NOMO-1 treated with dmso at 0.1 percent for 144 hours (cell line): ENCODE measurements at regions not wholly inside any gene's neighbourhood (a gene's known extent, or its start where the extent isn't known, plus 50 kb on each side); places are given as distances from the start of the nearest gene placed in this dataset.

Experiments used
- DNase-seq: peaks from one replicate; lab custom pipeline; 2025; ENCODE audit not compliant: unreplicated experiment; lab: John Stamatoyannopoulos, UW

GRCh38 chr7:22962775-22963350 lies 51.1 kb downstream of the HYCC1 start:
- DNase-seq: no peak

GRCh38 chr7:22958742-22959141 lies 55.2 kb downstream of the HYCC1 start:
- no peak for DNase-seq

GRCh38 chr7:22954251-22954650 lies 59.7 kb downstream of the HYCC1 start:
- no peak for DNase-seq

GRCh38 chr7:22952306-22953015 lies 61.5 kb downstream of the HYCC1 start:
- no peak for DNase-seq

- DNase-seq: no peak
Measured at GRCh38 chr7:22949944-22950343, 64.0 kb downstream of the HYCC1 start.

- no peak for DNase-seq
Measured at GRCh38 chr7:22949221-22949620, 64.7 kb downstream of the HYCC1 start.

GRCh38 chr7:22948770-22949169 lies 65.2 kb downstream of the HYCC1 start:
- DNase-seq: no peak

GRCh38 chr7:22945584-22945983 lies 68.3 kb downstream of the HYCC1 start:
- DNase-seq: no peak

GRCh38 chr7:22944510-22944909 lies 69.4 kb downstream of the HYCC1 start:
- DNase-seq: no peak

- DNase-seq: no peak
Measured at GRCh38 chr7:22944022-22944421, 69.9 kb downstream of the HYCC1 start.

GRCh38 chr7:22942191-22942590 lies 71.7 kb downstream of the HYCC1 start:
- DNase-seq: no peak

GRCh38 chr7:22939842-22940241 lies 74.1 kb downstream of the HYCC1 start:
- DNase-seq: no peak

GRCh38 chr7:22937946-22938345 lies 76.0 kb downstream of the HYCC1 start:
- DNase-seq: no peak

- no peak for DNase-seq
Measured at GRCh38 chr7:22936246-22936645, 77.7 kb downstream of the HYCC1 start.

- DNase-seq: no peak
Measured at GRCh38 chr7:22935269-22935668, 78.7 kb downstream of the HYCC1 start.

- DNase-seq: no peak
Measured at GRCh38 chr7:22934473-22935065, 79.4 kb downstream of the HYCC1 start.

- DNase-seq: no peak
Measured at GRCh38 chr7:22934023-22934422, 79.9 kb downstream of the HYCC1 start.

GRCh38 chr7:22932896-22933295 lies 81.0 kb downstream of the HYCC1 start:
- no peak for DNase-seq

GRCh38 chr7:22931011-22931410 lies 82.9 kb downstream of the HYCC1 start:
- DNase-seq: no peak

GRCh38 chr7:22922307-22922706 lies 91.6 kb downstream of the HYCC1 start:
- DNase-seq: no peak

- DNase-seq: no peak
Measured at GRCh38 chr7:22921386-22922086, 92.4 kb downstream of the HYCC1 start.

- DNase-seq: no peak
Measured at GRCh38 chr7:22920672-22921071, 93.3 kb downstream of the HYCC1 start.
